Colonic mucosa (tissue), 4 donors: ENCODE measurements at regions not wholly inside any gene's neighbourhood (a gene's known extent, or its start where the extent isn't known, plus 50 kb on each side); places are given as distances from the start of the nearest gene placed in this dataset.

Experiments used
- DNase-seq: peaks from one replicate; pipeline ENCODE4 v3.0.0-alpha.2; 2020
- H3K27ac ChIP-seq: fragments of 200-600 bp; one replicate; pipeline ENCODE4 v1.8.0; 2021
- H3K27me3 ChIP-seq: fragments of 200-600 bp; one replicate; pipeline ENCODE4 v1.8.0; 2021
- H3K36me3 ChIP-seq: fragments of 200-600 bp; one replicate; pipeline ENCODE4 v1.8.0; 2021
- H3K4me1 ChIP-seq: fragments of 200-600 bp; one replicate; pipeline ENCODE4 v1.8.0; 2021; ENCODE audit warnings: mild to moderate bottlenecking
- H3K4me3 ChIP-seq: fragments of 200-600 bp; one replicate; pipeline ENCODE4 v1.8.0; 2021
- H3K9ac ChIP-seq, 2 donors: one replicate each; pipeline ENCODE4 v1.7.0; 2013; ENCODE audit warnings: control low read depth in 2 of 2, low read depth in 2 of 2, low read length in 2 of 2
- H3K9me3 ChIP-seq: fragments of 200-600 bp; one replicate; pipeline ENCODE4 v1.8.0; 2021
- intact Hi-C: fragments of 100-400 bp; cut with DNase I; formaldehyde crosslinking; loops from one replicate; pipeline ENCODE4 v1.14.1; 2022
- TF ChIP-seq, protein P1 (sequence below): fragments of 200-600 bp; IDR thresholded peaks from one replicate; pipeline ENCODE4 v1.8.0; 2022; ENCODE audit warnings: antibody characterized with exemption, mild to moderate bottlenecking
- donor health status: healthy.
- donor health status: DM: no; HTN: no; CAD: no.
- donor health status: DM: no; HTN: no; CAD: no.

DNA sequence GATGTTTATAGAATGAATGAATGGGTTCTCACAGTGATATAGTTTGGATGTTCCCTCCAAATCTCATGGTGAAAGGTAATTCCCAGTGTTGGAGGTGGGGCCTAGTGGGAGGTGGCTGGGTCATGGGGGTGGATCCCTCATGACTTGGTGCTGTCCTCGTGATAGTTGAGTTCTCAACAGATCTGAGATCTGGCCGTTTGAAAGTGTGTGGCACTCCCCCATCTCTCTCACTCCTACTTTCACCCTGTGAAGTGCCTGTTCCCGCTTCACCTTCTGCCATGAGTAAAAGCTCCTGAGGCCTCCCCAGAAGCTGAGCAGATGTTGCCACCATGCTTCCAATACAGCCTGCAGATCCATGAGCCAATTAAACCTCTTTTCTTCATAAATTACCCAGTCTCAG lies 170.8 kb upstream of the LINGO1 start:
- no peaks in the 10 kb centered on the region for H3K4me1 ChIP-seq
- no peak overlapping the region for H3K27ac ChIP-seq
- H3K9me3 ChIP-seq, result no peaks in the 10 kb centered on the region
- no peaks in the 10 kb centered on the region for H3K36me3 ChIP-seq
- no peak overlapping the region for H3K9ac ChIP-seq
- DNase-seq, result no peak
- no peak overlapping the region for H3K4me3 ChIP-seq
- no peaks in the 10 kb centered on the region for H3K27me3 ChIP-seq
- TF ChIP-seq, protein P1, sequence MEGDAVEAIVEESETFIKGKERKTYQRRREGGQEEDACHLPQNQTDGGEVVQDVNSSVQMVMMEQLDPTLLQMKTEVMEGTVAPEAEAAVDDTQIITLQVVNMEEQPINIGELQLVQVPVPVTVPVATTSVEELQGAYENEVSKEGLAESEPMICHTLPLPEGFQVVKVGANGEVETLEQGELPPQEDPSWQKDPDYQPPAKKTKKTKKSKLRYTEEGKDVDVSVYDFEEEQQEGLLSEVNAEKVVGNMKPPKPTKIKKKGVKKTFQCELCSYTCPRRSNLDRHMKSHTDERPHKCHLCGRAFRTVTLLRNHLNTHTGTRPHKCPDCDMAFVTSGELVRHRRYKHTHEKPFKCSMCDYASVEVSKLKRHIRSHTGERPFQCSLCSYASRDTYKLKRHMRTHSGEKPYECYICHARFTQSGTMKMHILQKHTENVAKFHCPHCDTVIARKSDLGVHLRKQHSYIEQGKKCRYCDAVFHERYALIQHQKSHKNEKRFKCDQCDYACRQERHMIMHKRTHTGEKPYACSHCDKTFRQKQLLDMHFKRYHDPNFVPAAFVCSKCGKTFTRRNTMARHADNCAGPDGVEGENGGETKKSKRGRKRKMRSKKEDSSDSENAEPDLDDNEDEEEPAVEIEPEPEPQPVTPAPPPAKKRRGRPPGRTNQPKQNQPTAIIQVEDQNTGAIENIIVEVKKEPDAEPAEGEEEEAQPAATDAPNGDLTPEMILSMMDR, result no peak
- intact Hi-C loops, result no loop called here

DNA sequence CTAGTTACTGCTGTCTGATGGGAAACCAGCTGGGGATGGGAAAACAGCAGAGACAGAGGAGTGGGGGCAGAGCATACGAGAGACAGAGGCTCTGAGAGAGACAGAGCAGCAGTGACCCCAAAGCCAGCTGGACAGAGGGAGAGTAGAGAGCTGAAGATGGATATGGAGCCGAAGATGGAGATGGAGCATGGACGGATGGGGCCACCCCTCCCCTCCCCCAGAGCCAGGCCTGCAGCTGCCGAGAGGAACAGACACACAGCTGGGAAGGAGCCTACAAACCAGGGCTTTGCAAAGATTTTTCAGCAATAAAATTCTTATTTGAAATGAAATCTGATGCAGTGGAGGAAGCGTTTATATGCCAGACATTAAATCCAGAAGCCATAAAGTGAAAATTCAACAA lies 167.6 kb upstream of the LINGO1 start:
- no peaks in the 10 kb centered on the region for H3K4me1 ChIP-seq
- H3K36me3 ChIP-seq, result no peaks in the 10 kb centered on the region
- no peak overlapping the region for H3K27ac ChIP-seq

DNA sequence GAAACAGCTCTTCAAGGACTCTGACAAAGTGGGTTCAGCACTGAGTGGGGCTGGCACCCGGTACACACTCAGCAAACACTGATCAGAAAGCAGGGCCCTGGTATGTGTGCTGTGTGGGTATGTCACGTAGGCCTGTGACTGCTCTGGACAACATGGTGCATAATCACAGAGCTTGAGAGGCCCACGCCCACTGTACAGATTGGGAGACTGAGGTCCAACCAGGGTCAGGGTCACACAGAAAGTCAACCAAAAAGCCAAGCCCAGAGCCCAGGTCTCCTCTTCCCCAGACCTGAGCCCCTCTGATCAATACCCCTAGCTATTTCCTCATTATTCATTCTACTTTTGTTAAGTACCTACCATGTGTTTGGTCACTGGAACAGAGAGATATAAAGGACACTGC lies 166.1 kb upstream of the LINGO1 start:
- Histone ChIP-seq H3K4me3 (no peak overlapping the region), H3K4me1 (no peaks in the 10 kb centered on the region), H3K27me3 (no peaks in the 10 kb centered on the region), H3K36me3 (no peaks in the 10 kb centered on the region), H3K27ac (no peak overlapping the region), H3K9ac (no peak overlapping the region), H3K9me3 (no peaks in the 10 kb centered on the region)
- TF ChIP-seq, protein P1, result no peak
- DNase-seq, result no peak
- intact Hi-C loops, result no loop called here

More for the DNA sequence above, 167.6 kb upstream of the LINGO1 start:
- Histone ChIP-seq H3K9ac (no peak overlapping the region), H3K27me3 (no peaks in the 10 kb centered on the region), H3K4me3 (no peak overlapping the region), H3K9me3 (no peaks in the 10 kb centered on the region)
- TF ChIP-seq, protein P1, result no peak
- intact Hi-C loops, result no loop called here
- DNase-seq, result no peak

DNA sequence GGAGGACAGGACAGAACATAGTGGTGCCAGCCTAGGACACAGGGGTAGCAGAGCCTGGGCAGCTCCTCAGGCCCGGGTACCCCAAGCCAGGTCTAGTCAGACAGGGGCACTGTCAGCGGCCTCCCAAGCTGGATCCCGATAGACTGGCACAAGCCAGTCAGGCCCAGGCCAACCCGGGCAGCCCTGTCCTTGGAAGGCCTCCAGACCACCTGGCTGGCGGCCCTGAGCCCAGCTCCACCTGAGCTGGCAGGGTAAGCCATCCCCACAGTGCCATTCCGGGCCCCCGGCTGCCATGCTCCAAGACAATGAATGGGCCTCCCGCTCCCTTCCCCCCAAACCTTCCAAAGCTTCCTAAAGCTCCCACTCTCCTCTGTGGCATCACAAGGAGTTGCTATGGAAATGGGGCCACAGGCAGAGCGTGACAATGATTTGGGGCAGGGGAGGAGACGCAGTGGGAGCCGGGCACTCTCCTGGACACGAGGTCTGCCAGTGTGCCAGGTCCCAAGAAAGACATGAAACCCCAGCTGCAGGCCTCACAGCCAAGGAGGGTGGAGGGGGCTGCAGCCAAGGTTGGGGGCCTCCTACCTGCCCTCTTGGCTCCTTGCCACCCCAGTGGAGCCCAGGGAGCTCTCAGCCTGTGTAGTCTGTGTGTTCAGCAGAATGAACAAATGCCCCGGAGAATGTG lies 165.6 kb upstream of the LINGO1 start:
- Histone ChIP-seq H3K36me3 (no peaks in the 10 kb centered on the region), H3K27ac (no peak overlapping the region), H3K9me3 (no peaks in the 10 kb centered on the region), H3K4me1 (no peaks in the 10 kb centered on the region), H3K27me3 (no peaks in the 10 kb centered on the region), H3K4me3 (no peak overlapping the region), H3K9ac (no peak overlapping the region)
- no peak for DNase-seq
- intact Hi-C loops, result no loop called here
- TF ChIP-seq, protein P1, result no peak

DNA sequence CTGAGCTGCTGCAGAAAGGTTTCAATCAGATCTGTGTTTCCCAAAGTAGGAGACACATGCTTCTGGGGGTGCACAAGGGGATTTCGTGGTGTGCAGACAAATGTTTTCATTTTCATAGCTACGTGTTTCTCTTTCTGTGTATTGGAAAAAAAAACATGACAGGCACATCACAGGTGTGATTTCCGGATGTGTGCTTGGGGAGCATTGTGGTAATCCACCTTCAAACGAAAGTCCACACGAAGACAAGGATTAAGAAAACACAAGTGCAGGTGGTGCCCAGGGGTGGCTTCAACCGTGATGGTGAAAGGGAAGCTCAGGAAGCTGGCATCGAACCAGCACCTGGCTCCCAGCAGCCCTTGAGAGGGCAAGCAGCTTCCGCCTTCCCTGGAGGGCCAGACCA lies 164.6 kb upstream of the LINGO1 start:
- no peaks in the 10 kb centered on the region for H3K36me3 ChIP-seq
- no peak for DNase-seq
- H3K27me3 ChIP-seq, result no peaks in the 10 kb centered on the region
- no peak overlapping the region for H3K4me3 ChIP-seq
- intact Hi-C loops, result no loop called here
- no peak overlapping the region for H3K9ac ChIP-seq
- H3K4me1 ChIP-seq, result no peaks in the 10 kb centered on the region
- no peaks in the 10 kb centered on the region for H3K9me3 ChIP-seq
- H3K27ac ChIP-seq, result no peak overlapping the region
- TF ChIP-seq, protein P1, result no peak
